ENCODE measurements at regions not wholly inside any gene's neighbourhood (a gene's known extent, or its start where the extent isn't known, plus 50 kb on each side); places are given as distances from the start of the nearest gene placed in this dataset.
"Not testable (repeated sequence)": the region's sequence is repeated elsewhere in the genome, so short reads cannot be mapped to it uniquely, and the experiment has no call there.

- not testable (repeated sequence) for DNase-seq
Measured at GRCh38 chr12:90687682-90688081, 267.3 kb downstream of the CCER1 start.

DNA sequence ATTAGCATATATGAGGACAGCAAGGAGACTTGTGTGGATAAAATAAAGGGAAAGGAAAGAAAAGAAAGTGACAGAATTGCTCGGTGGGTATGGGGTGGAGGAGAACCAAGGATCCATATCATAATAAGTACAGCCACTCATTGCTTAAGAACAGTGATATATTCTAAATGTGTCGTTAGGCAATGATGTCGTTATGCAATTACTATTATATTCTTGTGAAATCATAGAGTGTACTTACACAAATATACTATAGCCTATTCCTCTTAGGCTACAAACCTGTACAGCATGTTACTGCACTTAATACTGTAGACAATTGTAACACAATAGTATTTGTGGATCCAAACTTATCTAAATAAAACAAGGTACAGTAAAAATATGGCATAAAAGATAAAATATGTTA lies 271.1 kb downstream of the CCER1 start:
- no peak for DNase-seq

GRCh38 chr12:90682398-90682797 lies 272.6 kb downstream of the CCER1 start:
- no peak for DNase-seq

- no peak for DNase-seq
Measured at GRCh38 chr12:90679674-90680073, 275.3 kb downstream of the CCER1 start.

- DNase-seq, result no peak
Measured at GRCh38 chr12:90677552-90677951, 277.4 kb downstream of the CCER1 start.

DNA sequence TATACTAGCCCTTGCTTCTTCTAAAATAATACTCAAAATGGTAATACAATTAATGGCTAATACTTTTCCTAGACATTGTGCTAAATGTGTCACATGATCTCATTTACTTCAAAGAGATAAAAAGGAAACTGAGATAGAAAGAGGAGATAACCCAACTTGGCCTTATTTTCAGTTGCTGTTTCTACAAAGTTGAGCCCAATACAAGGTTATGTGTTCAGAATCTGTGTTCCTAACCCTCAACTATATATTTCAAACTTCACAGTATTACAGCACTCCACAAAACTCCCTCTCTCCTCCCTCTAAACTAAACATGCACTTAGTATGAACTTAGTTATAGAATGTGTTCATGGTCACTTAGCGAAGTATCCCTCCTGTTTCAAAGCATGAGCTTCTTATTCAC lies 277.9 kb downstream of the CCER1 start:
- no peak for DNase-seq

DNA sequence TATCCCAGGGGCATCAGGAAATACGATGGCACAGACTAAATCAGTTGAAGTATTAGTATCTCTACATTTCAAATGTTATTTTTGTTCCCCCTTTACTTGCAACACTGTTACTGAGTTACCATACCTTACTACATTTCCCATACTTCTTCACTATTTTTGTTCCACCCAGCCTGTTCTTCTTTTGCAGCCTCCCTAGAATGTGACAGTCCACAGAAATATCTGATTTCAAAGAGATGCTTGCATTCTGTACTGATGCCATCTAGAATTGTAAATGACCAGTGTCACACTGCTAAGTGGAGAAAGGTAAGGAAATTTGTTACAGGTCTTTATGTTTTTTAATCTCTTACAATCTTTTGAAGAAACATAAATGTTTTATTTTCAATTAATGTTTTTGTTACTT lies 279.9 kb downstream of the CCER1 start:
- DNase-seq, result no peak

- DNase-seq, result no peak
Measured at GRCh38 chr12:90672081-90672480, 282.9 kb downstream of the CCER1 start.

DNA sequence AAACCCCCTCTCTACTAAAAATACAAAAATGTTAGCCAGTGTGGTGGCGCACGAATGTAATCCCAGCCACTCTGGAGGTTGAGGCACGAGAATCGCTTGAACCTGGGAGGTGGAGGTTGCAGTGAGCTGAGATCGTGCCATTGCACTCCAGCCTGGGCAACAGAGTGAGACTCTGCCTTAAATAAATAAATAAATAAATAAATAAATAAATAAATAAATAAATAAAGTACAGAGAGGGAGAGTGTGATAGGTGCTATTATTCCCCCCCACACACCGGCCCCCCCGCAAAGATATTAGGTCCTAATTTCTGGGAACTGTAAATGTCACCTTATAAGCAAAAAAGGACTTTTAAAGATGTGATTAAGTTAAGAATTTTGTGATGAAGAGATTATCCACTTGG lies 291.0 kb downstream of the CCER1 start:
- DNase-seq, result not testable (repeated sequence)

DNA sequence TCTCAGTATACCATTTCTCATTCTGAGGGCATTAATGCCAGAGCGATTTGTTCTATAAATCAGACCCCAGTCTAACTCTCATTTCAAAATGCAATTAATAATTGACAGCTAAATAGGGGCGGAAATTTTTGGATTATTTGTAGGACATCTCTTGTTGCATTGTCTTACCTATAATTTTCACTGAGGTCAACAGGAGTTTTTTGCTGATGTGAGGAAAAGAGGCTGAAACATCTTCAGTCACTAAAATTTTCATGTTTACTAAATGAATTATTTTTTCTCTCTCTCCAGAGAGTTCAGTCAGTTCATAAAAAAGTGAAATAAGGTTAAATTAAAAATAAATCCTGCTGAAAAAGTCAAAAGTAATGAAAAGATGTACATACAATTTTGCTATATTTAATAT lies 295.9 kb downstream of the CCER1 start:
- DNase-seq, result no peak

GRCh38 chr12:90653040-90653439 lies 301.9 kb downstream of the CCER1 start:
- no peak for DNase-seq

GRCh38 chr12:90652280-90652679 lies 302.7 kb downstream of the CCER1 start:
- DNase-seq, result no peak

GRCh38 chr12:90645181-90645580 lies 309.8 kb downstream of the CCER1 start:
- DNase-seq, result no peak

DNA sequence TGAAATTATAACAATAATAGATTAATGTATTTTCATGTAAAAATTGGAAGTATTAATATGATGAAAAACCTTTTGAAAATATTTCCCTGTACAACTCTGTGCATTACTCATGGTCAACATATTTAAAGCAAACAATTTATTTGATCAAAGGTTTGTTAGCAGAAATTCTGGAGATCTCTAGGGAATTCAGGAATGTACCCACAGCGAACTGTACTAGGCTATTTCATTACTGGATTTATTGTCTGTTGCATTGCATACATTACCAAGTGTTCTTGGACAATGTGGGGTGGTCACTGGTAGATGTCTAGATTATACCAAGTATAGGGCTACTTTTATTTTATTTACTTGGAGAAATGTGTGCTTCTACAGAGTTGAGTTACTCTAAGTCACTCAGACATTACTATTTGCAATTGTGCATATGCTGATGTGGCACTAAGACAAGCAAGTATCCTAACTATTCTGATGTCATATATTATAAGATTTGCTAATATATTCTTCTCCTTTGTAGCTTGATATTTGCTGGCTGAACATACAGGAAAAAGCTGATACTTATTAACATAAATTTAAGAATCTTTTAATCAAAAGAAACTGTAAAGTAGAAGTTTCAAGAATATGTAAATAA lies 323.3 kb downstream of the CCER1 start:
- DNase-seq, result no peak

- DNase-seq, result no peak
Measured at GRCh38 chr12:90630006-90630405, 325.0 kb downstream of the CCER1 start.

GRCh38 chr12:90628213-90628612 lies 326.8 kb downstream of the CCER1 start:
- no peak for DNase-seq

DNA sequence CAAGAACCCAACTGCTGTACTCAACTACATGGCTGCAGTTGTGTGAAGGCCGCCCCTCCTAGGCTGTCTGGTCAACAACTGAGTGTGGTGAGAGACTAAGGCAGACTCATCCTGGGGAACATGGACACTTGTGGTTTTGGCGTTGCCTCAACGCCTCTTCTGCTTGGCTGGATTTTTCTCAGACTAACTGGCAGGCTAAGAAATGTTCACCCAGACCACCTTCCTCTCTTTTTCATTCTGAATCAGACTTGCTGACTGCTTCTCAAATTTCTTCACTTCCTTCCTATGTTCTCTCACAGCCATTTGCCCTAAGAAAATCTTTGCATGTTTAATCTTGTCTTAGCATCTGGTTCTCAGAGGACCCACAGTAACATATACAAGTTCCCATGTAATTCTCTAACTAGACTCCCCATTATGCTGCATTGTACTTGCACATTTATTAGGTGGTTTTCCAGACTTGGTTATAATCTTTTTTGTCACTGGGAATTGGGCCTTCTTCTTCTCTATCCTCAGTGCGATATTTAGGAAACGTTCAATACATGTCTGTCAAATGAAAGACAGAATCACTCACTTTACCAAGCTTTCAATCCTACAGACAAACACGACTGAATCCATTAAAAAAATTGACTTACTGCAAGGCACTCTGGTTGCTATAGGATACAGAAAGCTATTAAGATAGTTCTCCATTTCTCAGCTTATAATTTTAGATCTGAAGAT lies 327.6 kb downstream of the CCER1 start:
- DNase-seq, result no peak

GRCh38 chr12:90622431-90622830 lies 332.5 kb downstream of the CCER1 start:
- no peak for DNase-seq

GRCh38 chr12:90621927-90622326 lies 333.0 kb downstream of the CCER1 start:
- DNase-seq, result no peak

DNA sequence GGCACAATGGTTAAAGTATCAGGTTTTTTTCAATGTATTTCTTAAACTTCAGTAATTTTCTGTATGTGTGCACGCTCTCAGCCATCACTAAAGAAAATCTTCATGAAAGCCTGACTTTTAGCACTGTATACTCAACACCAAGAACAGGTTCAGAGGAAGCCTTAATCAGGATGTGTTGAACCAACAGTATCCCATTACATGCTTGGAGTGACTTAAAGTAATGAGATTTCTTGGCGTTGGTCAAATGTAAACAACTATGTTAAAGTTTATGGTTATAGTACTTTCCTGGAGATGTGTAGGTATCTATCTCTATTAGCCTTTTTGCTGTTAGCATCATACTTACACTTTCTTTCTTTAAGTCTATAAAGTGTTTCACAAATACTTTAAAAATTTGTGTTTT lies 335.0 kb downstream of the CCER1 start:
- DNase-seq, result no peak

DNA sequence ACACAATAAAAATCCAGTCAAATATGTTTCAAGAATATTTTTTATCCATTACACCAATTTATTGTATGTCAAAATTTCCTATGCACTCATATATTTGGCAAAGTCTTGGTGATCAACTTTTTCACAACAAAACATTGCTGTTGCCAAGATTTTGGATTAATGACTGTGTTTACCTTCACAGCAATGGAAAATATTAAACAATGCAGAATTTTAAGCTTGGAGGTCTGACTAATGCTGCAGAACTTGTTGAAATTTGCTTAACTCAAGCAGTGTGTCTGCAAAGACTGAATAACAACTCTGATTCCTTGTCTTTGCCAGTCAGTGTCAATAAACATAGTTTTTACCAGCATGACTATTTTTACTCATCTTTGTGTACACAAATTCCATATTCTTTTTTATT lies 336.4 kb downstream of the CCER1 start:
- no peak for DNase-seq

DNA sequence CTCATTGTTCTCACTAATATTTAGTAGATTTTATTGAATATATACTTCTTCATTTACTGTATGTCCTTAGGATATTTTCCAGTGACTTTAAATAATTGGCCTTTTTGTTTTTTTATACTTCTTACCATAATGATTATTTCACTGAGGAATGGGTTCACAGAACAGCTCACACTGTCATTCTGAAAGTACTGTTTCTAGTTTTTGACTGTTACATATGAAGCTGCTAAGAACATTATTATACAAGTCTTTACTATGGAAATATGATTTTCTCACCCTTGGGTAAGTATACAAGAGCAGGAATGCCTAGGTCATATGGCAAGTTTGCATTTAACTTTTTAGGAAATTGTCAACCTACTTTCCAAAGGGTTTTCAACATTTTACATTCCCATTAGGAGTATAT lies 343.1 kb downstream of the CCER1 start:
- no peak for DNase-seq

GRCh38 chr12:90611048-90611447 lies 343.9 kb downstream of the CCER1 start:
- DNase-seq, result no peak

DNA sequence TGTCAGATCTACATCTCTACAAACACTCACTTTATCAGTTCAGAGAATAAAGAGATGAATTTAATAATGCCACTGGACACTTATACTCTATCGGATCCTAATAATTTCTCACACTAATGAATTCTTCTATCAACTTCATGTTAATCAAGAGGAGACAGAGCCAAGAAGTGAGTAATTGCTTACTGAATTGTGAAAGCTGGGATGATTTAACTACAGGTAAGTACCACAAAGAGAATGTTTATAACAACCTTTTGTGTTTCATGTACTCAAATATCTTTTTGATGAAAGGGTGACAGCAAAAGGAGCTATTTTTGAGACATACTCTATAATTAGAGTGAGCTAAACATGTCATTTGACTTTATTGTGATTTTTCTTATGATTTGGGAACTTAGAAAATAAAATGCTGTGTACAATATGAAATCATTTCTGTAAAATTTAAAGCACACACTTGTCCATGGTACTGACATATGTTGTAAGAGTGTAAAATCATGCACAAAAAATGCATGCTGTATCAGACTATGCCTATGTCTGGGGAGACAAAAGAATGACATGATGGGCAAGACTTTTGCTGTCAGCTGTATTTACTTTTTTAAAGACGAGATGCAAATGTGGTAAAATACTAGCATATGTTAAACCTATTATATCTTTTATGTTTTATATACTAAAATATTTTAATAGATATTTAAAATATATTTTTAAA lies 361.2 kb downstream of the CCER1 start:
- no peak for DNase-seq
